ENCODE measurements at regions not wholly inside any gene's neighbourhood (a gene's known extent, or its start where the extent isn't known, plus 50 kb on each side); places are given as distances from the start of the nearest gene placed in this dataset.

DNA sequence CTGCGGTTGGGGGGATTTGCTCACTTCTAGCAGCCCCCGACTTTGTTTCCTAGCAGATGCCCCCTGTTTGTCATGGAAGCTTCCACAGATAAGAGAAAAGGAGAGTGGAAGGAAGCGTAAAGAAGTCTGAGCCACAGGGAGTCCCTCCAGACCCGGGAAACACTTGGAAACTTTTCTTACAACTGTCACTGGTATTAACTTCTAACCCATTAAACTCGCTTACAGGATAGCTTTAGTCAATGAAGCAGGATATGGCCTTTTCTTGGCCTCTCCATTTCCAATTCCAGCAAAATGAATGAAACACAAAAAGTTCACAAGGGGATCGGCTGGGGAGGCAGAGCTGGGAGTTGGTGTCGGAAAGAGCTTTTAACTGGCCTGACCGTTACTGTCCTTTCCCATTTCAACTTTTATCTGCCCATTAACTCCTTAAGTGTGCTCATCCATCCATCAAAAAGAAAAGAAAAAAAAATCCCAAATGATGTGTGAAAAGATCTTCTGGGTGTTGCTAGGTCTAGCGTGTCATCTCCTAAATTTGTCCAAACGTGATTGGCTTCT lies 231.9 kb upstream of the ARGLU1 start:
- TF ChIP-seq ZNF70 (CRISPR knock-in tag; IDR thresholded peaks at IDR 0.05) (no peak), ZNF8 (CRISPR knock-in tag; IDR thresholded peaks at IDR 0.05) (no peak), ARNTL (CRISPR knock-in tag; IDR thresholded peaks at IDR 0.05; ENCODE audit: borderline replicate concordance, low read depth) (no peak), TOX (CRISPR knock-in tag; IDR thresholded peaks at IDR 0.05; ENCODE audit: borderline replicate concordance) (no peak), GLIS3 (CRISPR knock-in tag; IDR thresholded peaks at IDR 0.05) (no peak), ZNF565 (CRISPR knock-in tag; conservative IDR thresholded peaks at IDR 0.05; ENCODE audit: low read depth) (no peak), RARB (CRISPR knock-in tag; IDR thresholded peaks at IDR 0.05) (no peak), ZC3H10 (CRISPR knock-in tag; IDR thresholded peaks at IDR 0.05) (no peak), ZFP30 (CRISPR knock-in tag; IDR thresholded peaks at IDR 0.05) (no peak), TCF4 (CRISPR knock-in tag; IDR thresholded peaks at IDR 0.05; ENCODE audit: borderline replicate concordance) (no peak), BACH2 (CRISPR knock-in tag; IDR thresholded peaks at IDR 0.05; ENCODE audit: borderline replicate concordance) (no peak), ESRRG (CRISPR knock-in tag; IDR thresholded peaks at IDR 0.05) (no peak)
- TF ChIP-seq, protein P1, sequence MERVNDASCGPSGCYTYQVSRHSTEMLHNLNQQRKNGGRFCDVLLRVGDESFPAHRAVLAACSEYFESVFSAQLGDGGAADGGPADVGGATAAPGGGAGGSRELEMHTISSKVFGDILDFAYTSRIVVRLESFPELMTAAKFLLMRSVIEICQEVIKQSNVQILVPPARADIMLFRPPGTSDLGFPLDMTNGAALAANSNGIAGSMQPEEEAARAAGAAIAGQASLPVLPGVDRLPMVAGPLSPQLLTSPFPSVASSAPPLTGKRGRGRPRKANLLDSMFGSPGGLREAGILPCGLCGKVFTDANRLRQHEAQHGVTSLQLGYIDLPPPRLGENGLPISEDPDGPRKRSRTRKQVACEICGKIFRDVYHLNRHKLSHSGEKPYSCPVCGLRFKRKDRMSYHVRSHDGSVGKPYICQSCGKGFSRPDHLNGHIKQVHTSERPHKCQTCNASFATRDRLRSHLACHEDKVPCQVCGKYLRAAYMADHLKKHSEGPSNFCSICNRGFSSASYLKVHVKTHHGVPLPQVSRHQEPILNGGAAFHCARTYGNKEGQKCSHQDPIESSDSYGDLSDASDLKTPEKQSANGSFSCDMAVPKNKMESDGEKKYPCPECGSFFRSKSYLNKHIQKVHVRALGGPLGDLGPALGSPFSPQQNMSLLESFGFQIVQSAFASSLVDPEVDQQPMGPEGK (CRISPR knock-in tag; IDR thresholded peaks at IDR 0.05; ENCODE audit: borderline replicate concordance), result no peak
- TF ChIP-seq, protein P2, sequence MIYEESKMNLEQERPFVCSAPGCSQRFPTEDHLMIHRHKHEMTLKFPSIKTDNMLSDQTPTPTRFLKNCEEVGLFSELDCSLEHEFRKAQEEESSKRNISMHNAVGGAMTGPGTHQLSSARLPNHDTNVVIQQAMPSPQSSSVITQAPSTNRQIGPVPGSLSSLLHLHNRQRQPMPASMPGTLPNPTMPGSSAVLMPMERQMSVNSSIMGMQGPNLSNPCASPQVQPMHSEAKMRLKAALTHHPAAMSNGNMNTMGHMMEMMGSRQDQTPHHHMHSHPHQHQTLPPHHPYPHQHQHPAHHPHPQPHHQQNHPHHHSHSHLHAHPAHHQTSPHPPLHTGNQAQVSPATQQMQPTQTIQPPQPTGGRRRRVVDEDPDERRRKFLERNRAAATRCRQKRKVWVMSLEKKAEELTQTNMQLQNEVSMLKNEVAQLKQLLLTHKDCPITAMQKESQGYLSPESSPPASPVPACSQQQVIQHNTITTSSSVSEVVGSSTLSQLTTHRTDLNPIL (CRISPR knock-in tag; IDR thresholded peaks at IDR 0.05; ENCODE audit: low read depth), result no peak
- TF ChIP-seq, protein P3, sequence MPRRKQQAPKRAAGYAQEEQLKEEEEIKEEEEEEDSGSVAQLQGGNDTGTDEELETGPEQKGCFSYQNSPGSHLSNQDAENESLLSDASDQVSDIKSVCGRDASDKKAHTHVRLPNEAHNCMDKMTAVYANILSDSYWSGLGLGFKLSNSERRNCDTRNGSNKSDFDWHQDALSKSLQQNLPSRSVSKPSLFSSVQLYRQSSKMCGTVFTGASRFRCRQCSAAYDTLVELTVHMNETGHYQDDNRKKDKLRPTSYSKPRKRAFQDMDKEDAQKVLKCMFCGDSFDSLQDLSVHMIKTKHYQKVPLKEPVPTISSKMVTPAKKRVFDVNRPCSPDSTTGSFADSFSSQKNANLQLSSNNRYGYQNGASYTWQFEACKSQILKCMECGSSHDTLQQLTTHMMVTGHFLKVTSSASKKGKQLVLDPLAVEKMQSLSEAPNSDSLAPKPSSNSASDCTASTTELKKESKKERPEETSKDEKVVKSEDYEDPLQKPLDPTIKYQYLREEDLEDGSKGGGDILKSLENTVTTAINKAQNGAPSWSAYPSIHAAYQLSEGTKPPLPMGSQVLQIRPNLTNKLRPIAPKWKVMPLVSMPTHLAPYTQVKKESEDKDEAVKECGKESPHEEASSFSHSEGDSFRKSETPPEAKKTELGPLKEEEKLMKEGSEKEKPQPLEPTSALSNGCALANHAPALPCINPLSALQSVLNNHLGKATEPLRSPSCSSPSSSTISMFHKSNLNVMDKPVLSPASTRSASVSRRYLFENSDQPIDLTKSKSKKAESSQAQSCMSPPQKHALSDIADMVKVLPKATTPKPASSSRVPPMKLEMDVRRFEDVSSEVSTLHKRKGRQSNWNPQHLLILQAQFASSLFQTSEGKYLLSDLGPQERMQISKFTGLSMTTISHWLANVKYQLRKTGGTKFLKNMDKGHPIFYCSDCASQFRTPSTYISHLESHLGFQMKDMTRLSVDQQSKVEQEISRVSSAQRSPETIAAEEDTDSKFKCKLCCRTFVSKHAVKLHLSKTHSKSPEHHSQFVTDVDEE (CRISPR knock-in tag; IDR thresholded peaks at IDR 0.05), result no peak
- TF ChIP-seq, protein P4, sequence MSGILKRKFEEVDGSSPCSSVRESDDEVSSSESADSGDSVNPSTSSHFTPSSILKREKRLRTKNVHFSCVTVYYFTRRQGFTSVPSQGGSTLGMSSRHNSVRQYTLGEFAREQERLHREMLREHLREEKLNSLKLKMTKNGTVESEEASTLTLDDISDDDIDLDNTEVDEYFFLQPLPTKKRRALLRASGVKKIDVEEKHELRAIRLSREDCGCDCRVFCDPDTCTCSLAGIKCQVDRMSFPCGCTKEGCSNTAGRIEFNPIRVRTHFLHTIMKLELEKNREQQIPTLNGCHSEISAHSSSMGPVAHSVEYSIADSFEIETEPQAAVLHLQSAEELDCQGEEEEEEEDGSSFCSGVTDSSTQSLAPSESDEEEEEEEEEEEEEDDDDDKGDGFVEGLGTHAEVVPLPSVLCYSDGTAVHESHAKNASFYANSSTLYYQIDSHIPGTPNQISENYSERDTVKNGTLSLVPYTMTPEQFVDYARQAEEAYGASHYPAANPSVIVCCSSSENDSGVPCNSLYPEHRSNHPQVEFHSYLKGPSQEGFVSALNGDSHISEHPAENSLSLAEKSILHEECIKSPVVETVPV (CRISPR knock-in tag; IDR thresholded peaks at IDR 0.05), result no peak
- ATAC-seq, result no peak

DNA sequence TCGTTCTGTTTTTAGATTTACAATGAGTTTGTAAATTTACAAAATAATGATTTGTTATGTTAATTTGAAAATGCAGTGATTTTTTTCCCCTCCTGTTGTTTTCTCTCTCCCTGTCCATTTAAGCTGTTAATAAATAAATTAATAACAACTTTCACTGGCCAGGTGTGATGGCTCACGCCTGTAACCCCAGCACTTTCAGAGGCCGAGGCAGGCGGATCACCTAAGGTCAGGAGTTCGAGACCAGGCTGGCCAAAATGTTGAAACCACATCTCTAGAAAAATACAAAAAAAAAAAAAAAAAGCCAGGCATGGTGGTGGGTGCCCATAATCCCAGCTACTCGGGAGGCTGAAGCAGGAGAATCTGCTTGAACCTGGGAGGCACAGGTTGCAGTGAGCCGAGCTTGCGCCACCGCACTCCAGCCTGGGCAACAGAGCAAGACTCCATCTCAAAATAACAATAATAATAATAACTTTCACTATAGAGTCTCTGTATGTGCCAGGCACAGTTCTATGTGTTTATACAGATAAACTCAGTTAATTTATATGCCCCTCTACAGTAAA lies 229.2 kb upstream of the ARGLU1 start:
- no peak for ATAC-seq
- TF ChIP-seq BACH2 (CRISPR knock-in tag; IDR thresholded peaks at IDR 0.05; ENCODE audit: borderline replicate concordance) (no peak), ZNF70 (CRISPR knock-in tag; IDR thresholded peaks at IDR 0.05) (no peak), ZNF8 (CRISPR knock-in tag; IDR thresholded peaks at IDR 0.05) (no peak), CSDC2 (CRISPR knock-in tag; IDR thresholded peaks at IDR 0.05) (no peak), OSR1 (CRISPR knock-in tag; IDR thresholded peaks at IDR 0.05) (no peak), ISL1 (CRISPR knock-in tag; IDR thresholded peaks at IDR 0.05) (no peak), ZFP30 (CRISPR knock-in tag; IDR thresholded peaks at IDR 0.05) (no peak), TCF4 (CRISPR knock-in tag; IDR thresholded peaks at IDR 0.05; ENCODE audit: borderline replicate concordance) (no peak)
- TF ChIP-seq, protein P3 (CRISPR knock-in tag; IDR thresholded peaks at IDR 0.05), result no peak
- TF ChIP-seq, protein P4 (CRISPR knock-in tag; IDR thresholded peaks at IDR 0.05), result no peak
- TF ChIP-seq, protein P5, sequence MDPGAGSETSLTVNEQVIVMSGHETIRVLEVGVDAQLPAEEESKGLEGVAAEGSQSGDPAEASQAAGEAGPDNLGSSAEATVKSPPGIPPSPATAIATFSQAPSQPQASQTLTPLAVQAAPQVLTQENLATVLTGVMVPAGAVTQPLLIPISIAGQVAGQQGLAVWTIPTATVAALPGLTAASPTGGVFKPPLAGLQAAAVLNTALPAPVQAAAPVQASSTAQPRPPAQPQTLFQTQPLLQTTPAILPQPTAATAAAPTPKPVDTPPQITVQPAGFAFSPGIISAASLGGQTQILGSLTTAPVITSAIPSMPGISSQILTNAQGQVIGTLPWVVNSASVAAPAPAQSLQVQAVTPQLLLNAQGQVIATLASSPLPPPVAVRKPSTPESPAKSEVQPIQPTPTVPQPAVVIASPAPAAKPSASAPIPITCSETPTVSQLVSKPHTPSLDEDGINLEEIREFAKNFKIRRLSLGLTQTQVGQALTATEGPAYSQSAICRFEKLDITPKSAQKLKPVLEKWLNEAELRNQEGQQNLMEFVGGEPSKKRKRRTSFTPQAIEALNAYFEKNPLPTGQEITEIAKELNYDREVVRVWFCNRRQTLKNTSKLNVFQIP (CRISPR knock-in tag; IDR thresholded peaks at IDR 0.05; ENCODE audit: borderline replicate concordance, low read depth), result no peak
